ENCODE measurements at regions not wholly inside any gene's neighbourhood (a gene's known extent, or its start where the extent isn't known, plus 50 kb on each side); places are given as distances from the start of the nearest gene placed in this dataset.

- in situ Hi-C loops (cut with HindIII; ENCODE audit: low sequenced_read_pairs), result loop anchor here (25.0 kb wide), 1 partner anchor 167 kb away; the partner anchor contains the start of gene TBL1XR1
Observed at GRCh38 chr3:177354466-177354865, 157.2 kb upstream of the TBL1XR1 start.

- in situ Hi-C loops (cut with HindIII; ENCODE audit: low sequenced_read_pairs), result loop anchor here (25.0 kb wide), 1 partner anchor 169 kb away; the partner anchor contains the start of gene TBL1XR1
Observed at GRCh38 chr3:177356113-177356512, 158.8 kb upstream of the TBL1XR1 start.

GRCh38 chr3:177356952-177357351, 159.7 kb upstream of the TBL1XR1 start:
- in situ Hi-C loops (cut with HindIII; ENCODE audit: low sequenced_read_pairs), result loop anchor here (25.0 kb wide), 1 partner anchor 170 kb away; the partner anchor contains the start of gene TBL1XR1

- in situ Hi-C loops (cut with HindIII; ENCODE audit: low sequenced_read_pairs), result loop anchor here (25.0 kb wide), 1 partner anchor 170 kb away; the partner anchor contains the start of gene TBL1XR1
Observed at GRCh38 chr3:177357352-177358090, 160.2 kb upstream of the TBL1XR1 start.

GRCh38 chr3:177358091-177358976, 161.1 kb upstream of the TBL1XR1 start:
- in situ Hi-C loops (cut with HindIII; ENCODE audit: low sequenced_read_pairs), result loop anchor here (25.0 kb wide), 1 partner anchor 171 kb away; the partner anchor contains the start of gene TBL1XR1

GRCh38 chr3:177358977-177359592, 161.8 kb upstream of the TBL1XR1 start:
- in situ Hi-C loops (cut with HindIII; ENCODE audit: low sequenced_read_pairs), result loop anchor here (25.0 kb wide), 1 partner anchor 172 kb away; the partner anchor contains the start of gene TBL1XR1

DNA sequence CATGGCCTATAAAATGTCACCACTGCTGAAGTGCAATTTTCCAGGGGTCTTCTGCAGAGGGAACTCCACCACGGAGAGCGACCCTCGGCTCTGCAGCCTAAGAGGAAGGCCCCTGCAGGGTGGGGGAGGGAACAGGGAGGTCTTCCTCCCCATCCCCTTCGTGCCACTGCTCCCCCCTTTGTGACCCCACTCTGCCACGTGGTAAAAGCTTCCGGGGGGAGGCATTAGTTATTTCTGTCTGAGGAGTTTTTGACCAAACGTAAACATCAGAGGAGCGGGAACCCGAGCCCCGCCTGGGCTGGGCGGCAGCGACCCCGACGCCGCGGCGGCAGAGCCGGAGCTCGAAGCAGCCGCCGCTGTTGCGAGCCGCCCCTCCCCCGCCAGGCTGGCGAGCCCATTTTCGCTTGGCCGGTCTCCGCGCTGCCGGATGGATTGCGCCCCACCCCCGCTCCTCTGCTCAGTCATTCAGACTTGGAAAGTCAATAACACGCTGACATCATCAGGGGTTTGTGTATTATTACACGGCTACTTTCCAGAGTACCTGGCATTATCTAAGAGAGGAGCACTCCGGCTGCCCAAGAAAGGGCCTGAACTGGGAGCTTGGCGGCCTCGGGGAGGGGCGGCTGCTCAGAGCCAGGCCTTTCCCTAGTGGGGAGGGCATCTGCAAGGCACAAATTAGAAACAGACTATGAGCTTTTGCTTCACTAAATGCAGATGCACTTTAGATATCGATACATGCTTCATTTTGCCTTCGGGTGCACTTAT, 162.5 kb upstream of the TBL1XR1 start:
- in situ Hi-C loops (cut with HindIII; ENCODE audit: low sequenced_read_pairs), result loop anchor here (25.0 kb wide), 1 partner anchor 172 kb away; the partner anchor contains the start of gene TBL1XR1

- in situ Hi-C loops (cut with HindIII; ENCODE audit: low sequenced_read_pairs), result loop anchor here (25.0 kb wide), 1 partner anchor 174 kb away; the partner anchor contains the start of gene TBL1XR1
Observed at GRCh38 chr3:177361081-177361938, 164.0 kb upstream of the TBL1XR1 start.

- in situ Hi-C loops (cut with HindIII; ENCODE audit: low sequenced_read_pairs), result loop anchor here (25.0 kb wide), 1 partner anchor 175 kb away; the partner anchor contains the start of gene TBL1XR1
Observed at GRCh38 chr3:177362626-177363025, 165.3 kb upstream of the TBL1XR1 start.

DNA sequence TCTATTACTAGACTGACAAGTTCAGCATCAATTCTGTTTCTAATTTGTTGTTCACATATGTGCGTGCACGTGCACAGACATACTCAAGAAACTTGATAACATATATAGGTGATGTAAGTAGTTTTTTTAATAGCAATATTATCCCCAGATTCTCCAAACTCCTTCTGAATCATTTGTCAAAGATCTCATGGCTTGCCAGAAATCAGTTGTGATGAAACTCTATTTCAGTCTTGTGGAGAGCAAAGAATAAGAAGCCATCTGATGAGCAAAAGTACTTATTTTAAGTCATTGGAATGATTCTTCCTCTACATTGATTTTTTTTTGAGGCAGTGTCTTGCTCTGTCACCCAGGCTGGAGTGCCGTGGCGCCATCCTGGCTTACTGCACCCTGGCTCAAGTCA, 167.0 kb upstream of the TBL1XR1 start:
- in situ Hi-C loops (cut with HindIII; ENCODE audit: low sequenced_read_pairs), result loop anchor here (25.0 kb wide), 1 partner anchor 177 kb away; the partner anchor contains the start of gene TBL1XR1

- in situ Hi-C loops (cut with HindIII; ENCODE audit: low sequenced_read_pairs), result loop anchor here (25.0 kb wide), 1 partner anchor 178 kb away; the partner anchor contains the start of gene TBL1XR1
Observed at GRCh38 chr3:177365294-177365693, 168.0 kb upstream of the TBL1XR1 start.

DNA sequence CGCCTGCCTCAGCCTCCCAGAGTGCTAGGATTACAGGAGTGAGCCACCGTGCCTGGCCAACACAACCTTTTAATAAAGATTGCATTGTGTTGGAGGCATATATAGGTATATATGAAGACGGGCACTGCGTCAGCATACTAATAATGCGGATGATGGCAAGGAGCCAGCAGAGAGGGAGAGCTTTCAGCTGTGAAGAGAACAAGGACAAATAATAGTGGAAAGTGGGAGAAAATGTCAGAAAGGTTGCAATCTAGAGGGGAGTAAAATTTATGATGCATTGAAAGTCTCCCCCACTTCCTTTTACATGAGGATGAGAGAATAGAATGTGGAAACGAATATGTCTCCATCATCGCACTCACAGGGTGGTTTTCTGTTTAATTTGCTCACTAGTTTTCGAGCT, 170.5 kb upstream of the TBL1XR1 start:
- in situ Hi-C loops (cut with HindIII; ENCODE audit: low sequenced_read_pairs), result loop anchor here (25.0 kb wide), 1 partner anchor 180 kb away; the partner anchor contains the start of gene TBL1XR1

GRCh38 chr3:177370246-177370822, 173.1 kb upstream of the TBL1XR1 start:
- in situ Hi-C loops (cut with HindIII; ENCODE audit: low sequenced_read_pairs), result loop anchor here (25.0 kb wide), 1 partner anchor 183 kb away; the partner anchor contains the start of gene TBL1XR1

DNA sequence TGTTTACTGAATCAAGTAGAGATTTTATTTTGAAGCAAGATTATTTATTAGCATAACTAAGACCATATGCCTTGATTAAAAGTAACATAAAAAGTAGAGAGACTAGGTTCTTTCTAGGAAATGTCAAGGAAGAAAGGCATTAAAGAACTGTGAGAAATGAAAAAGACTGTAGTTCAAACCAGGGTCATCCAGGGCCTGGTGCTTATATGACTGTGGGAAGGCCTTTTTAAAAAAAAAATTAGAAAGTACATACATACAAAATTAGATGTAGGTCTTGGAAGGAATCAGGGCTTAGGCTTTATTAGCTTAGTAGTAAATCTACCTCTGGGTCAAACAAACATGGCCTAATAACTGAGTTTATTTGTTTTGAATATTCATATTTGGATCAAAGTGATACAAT, 173.9 kb upstream of the TBL1XR1 start:
- in situ Hi-C loops (cut with HindIII; ENCODE audit: low sequenced_read_pairs), result loop anchor here (25.0 kb wide), 1 partner anchor 184 kb away; the partner anchor contains the start of gene TBL1XR1

DNA sequence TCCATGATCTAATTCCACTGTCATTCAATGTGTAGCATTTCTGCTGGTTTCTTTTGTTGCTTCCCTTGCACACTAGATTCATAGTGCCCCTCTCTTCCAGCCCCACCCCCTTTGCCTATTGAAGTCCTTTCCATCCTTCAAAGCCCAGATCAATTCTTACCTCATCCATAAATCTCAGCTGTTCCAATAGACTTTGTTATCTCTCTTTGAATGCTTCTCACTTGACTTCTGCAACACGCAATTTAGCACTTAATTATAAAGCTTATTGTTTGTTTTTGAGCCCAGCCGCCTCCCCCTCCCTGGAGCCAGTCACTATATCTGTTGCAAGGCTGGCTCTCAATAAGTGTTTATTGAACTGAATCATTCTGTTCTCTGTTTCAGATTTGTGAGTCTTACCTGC, 174.6 kb upstream of the TBL1XR1 start:
- in situ Hi-C loops (cut with HindIII; ENCODE audit: low sequenced_read_pairs), result loop anchor here (25.0 kb wide), 1 partner anchor 185 kb away; the partner anchor contains the start of gene TBL1XR1

GRCh38 chr3:177374323-177374722, 177.0 kb upstream of the TBL1XR1 start:
- in situ Hi-C loops (cut with HindIII; ENCODE audit: low sequenced_read_pairs), result loop anchor here (25.0 kb wide), 1 partner anchor 187 kb away; the partner anchor contains the start of gene TBL1XR1

DNA sequence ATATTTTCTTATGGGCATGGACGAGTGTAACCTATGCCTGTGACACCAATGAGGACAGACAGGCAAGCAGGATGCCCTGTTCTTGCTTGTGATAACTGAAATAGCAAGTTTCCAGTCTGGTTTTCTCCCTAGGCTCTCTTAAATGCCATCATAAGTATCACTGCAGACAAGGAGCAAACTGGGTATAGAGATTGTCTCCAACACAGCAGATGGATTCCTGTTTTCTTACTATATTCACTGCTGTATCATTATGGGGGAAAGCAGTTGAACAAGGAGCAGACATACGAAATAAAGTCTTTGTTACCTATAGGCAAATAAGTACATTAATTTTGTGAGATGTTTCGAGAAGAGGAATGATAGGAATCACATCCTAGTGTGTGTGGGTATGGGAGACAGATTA, 178.0 kb upstream of the TBL1XR1 start:
- in situ Hi-C loops (cut with HindIII; ENCODE audit: low sequenced_read_pairs), result no loop called here

DNA sequence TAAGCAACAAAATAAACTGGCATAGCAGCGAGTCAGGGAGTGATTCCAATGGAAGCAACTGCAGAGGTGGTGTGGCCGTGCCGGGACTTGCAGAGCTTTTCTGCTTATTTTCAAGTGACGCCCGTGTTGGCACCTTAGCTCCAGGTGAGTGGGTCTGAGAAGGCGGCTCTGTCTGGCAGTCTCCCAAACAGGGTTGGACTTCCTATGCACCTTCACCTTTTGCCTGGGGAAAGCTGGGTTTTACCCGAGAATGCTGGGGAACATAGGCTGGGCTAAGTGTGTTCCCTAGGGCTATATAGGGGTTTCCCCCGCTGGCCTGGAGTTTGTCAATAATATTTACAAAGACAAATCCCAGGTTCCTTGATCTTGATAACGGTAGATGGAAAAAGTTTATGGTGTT, 179.9 kb upstream of the TBL1XR1 start:
- in situ Hi-C loops (cut with HindIII; ENCODE audit: low sequenced_read_pairs), result no loop called here
